Endodermal cell (in vitro differentiated cells): ENCODE measurements at regions not wholly inside any gene's neighbourhood (a gene's known extent, or its start where the extent isn't known, plus 50 kb on each side); places are given as distances from the start of the nearest gene placed in this dataset.
"Not testable (repeated sequence)": the region's sequence is repeated elsewhere in the genome, so short reads cannot be mapped to it uniquely, and the experiment has no call there.

Experiments used
- DNase-seq: peaks from one replicate; pipeline ENCODE4 v3.0.0-alpha.2; 2017
- H3K27ac ChIP-seq: 2 replicates; pipeline ENCODE4 v1.5.1; 2013; ENCODE audit warnings: mild to moderate bottlenecking, low read depth, low read length, moderate library complexity
- H3K27me3 ChIP-seq: 2 replicates; pipeline ENCODE4 v1.6.1; 2013; ENCODE audit warnings: mild to moderate bottlenecking, low read length, moderate library complexity; ENCODE audit not compliant: insufficient read depth, control insufficient read depth, poor library complexity, severe bottlenecking
- H3K36me3 ChIP-seq: 2 replicates; pipeline ENCODE4 v1.7.0; 2013; ENCODE audit warnings: mild to moderate bottlenecking, low read length, moderate library complexity; ENCODE audit not compliant: control insufficient read depth, insufficient read depth
- H3K4me1 ChIP-seq: one replicate; pipeline ENCODE4 v1.7.0; 2013; ENCODE audit warnings: low read length; ENCODE audit not compliant: control insufficient read depth, insufficient read depth
- H3K4me3 ChIP-seq: 2 replicates; pipeline ENCODE4 v1.5.1; 2013; ENCODE audit warnings: mild to moderate bottlenecking, low read length, moderate library complexity
- H3K9ac ChIP-seq: 2 replicates; pipeline ENCODE4 v1.6.1; 2013; ENCODE audit warnings: mild to moderate bottlenecking, low read length, moderate library complexity; ENCODE audit not compliant: poor library complexity, severe bottlenecking; ENCODE audit errors: extremely low read depth
- H3K9me3 ChIP-seq: 2 replicates; pipeline ENCODE4 v1.6.1; 2013; ENCODE audit warnings: mild to moderate bottlenecking, low read length, moderate library complexity; ENCODE audit not compliant: control insufficient read depth
- H3K27ac Mint-ChIP-seq: 2 replicates; pipeline ENCODE4 v1.8.0; 2020; ENCODE audit warnings: mixed read lengths
- H3K27me3 Mint-ChIP-seq: 2 replicates; pipeline ENCODE4 v1.8.0; 2021; ENCODE audit warnings: mild to moderate bottlenecking, mixed read lengths; ENCODE audit not compliant: insufficient read depth
- H3K36me3 Mint-ChIP-seq: 2 replicates; pipeline ENCODE4 v1.8.0; 2020; ENCODE audit warnings: low read depth, mixed read lengths
- H3K4me1 Mint-ChIP-seq: 2 replicates; pipeline ENCODE4 v1.8.0; 2020; ENCODE audit warnings: mixed read lengths
- H3K4me3 Mint-ChIP-seq: 2 replicates; pipeline ENCODE4 v1.8.0; 2020; ENCODE audit warnings: mild to moderate bottlenecking, moderate library complexity, mixed read lengths
- H3K9me3 Mint-ChIP-seq: 2 replicates; pipeline ENCODE4 v1.8.0; 2020; ENCODE audit warnings: mild to moderate bottlenecking, mixed read lengths
- WGBS, 2 experiments: methylation state at CpG; one replicate each; pipeline versions ENCODE4 v1.1.5 to v1.1.7; 2013; ENCODE audit warnings: missing lambda C conversion rate in 2 of 2, mixed read lengths in 1 of 2; ENCODE audit not compliant: insufficient coverage in 1 of 2, insufficient read length in 1 of 2; 5-methylcytosine and 5-hydroxymethylcytosine counted together
- TF ChIP-seq, protein P1 (sequence below): fragments of 200-600 bp; sonication (generic); conservative IDR thresholded peaks from 2 replicates; pipeline ENCODE4 v1.5.0; 2021; ENCODE audit warnings: antibody characterized with exemption, mild to moderate bottlenecking

- no peaks in the 10 kb centered on the region for H3K4me1 Mint-ChIP-seq
- TF ChIP-seq, protein P1, sequence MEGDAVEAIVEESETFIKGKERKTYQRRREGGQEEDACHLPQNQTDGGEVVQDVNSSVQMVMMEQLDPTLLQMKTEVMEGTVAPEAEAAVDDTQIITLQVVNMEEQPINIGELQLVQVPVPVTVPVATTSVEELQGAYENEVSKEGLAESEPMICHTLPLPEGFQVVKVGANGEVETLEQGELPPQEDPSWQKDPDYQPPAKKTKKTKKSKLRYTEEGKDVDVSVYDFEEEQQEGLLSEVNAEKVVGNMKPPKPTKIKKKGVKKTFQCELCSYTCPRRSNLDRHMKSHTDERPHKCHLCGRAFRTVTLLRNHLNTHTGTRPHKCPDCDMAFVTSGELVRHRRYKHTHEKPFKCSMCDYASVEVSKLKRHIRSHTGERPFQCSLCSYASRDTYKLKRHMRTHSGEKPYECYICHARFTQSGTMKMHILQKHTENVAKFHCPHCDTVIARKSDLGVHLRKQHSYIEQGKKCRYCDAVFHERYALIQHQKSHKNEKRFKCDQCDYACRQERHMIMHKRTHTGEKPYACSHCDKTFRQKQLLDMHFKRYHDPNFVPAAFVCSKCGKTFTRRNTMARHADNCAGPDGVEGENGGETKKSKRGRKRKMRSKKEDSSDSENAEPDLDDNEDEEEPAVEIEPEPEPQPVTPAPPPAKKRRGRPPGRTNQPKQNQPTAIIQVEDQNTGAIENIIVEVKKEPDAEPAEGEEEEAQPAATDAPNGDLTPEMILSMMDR, result no peak
- Histone ChIP-seq H3K4me1 (no peaks in the 10 kb centered on the region), H3K9ac (no peak overlapping the region), H3K36me3 (no peaks in the 10 kb centered on the region), H3K27me3 (no peaks in the 10 kb centered on the region), H3K9me3 (no peaks in the 10 kb centered on the region), H3K27ac (no peak overlapping the region), H3K4me3 (no peak overlapping the region)
- peaks cover 38% of the 10 kb centered on the region for H3K9me3 Mint-ChIP-seq
- H3K4me3 Mint-ChIP-seq, result no peak overlapping the region
- 82% methylated on average over 9 of the region's 9 CpGs; no CpG with 5 or more reads in 1 of the 2 experiments for WGBS, 2 experiments
- no peak for DNase-seq
- H3K36me3 Mint-ChIP-seq, result no peaks in the 10 kb centered on the region
- no peak overlapping the region for H3K27ac Mint-ChIP-seq
- H3K27me3 Mint-ChIP-seq, result no peaks in the 10 kb centered on the region
Measured at GRCh38 chrX:83588409-83588808, 80.3 kb downstream of the POU3F4 start.

GRCh38 chrX:83593634-83594294 is 85.7 kb downstream of the POU3F4 start:
- Mint-ChIP-seq H3K4me3 (peak overlapping the region; percentile 44), H3K36me3 (no peaks in the 10 kb centered on the region), H3K4me1 (peaks cover 6% of the 10 kb centered on the region), H3K27me3 (no peaks in the 10 kb centered on the region), H3K27ac (no peak overlapping the region), H3K9me3 (peaks cover 22% of the 10 kb centered on the region)
- Histone ChIP-seq H3K9ac (no peak overlapping the region), H3K27me3 (no peaks in the 10 kb centered on the region), H3K4me1 (no peaks in the 10 kb centered on the region), H3K4me3 (no peak overlapping the region), H3K36me3 (no peaks in the 10 kb centered on the region), H3K27ac (no peak overlapping the region), H3K9me3 (no peaks in the 10 kb centered on the region)
- 77 to 81% methylated on average over 7 to 14 of the region's 14 CpGs for WGBS, 2 experiments
- DNase-seq, result peak; percentile 53
- TF ChIP-seq, protein P1, result no peak

GRCh38 chrX:83630662-83631061 is 122.6 kb downstream of the POU3F4 start:
- H3K4me1 Mint-ChIP-seq, result no peaks in the 10 kb centered on the region
- H3K4me3 Mint-ChIP-seq, result no peak overlapping the region
- Histone ChIP-seq H3K9me3 (no peaks in the 10 kb centered on the region), H3K27ac (no peak overlapping the region), H3K4me3 (no peak overlapping the region), H3K9ac (no peak overlapping the region), H3K27me3 (no peaks in the 10 kb centered on the region), H3K36me3 (no peaks in the 10 kb centered on the region), H3K4me1 (no peaks in the 10 kb centered on the region)
- no peak overlapping the region for H3K27ac Mint-ChIP-seq
- DNase-seq, result no peak
- 91% methylated on average over 6 of the region's 6 CpGs; no CpG with 5 or more reads in 1 of the 2 experiments for WGBS, 2 experiments
- TF ChIP-seq, protein P1, result no peak
- H3K9me3 Mint-ChIP-seq, result peaks cover 55% of the 10 kb centered on the region
- H3K36me3 Mint-ChIP-seq, result no peaks in the 10 kb centered on the region
- no peaks in the 10 kb centered on the region for H3K27me3 Mint-ChIP-seq

DNA sequence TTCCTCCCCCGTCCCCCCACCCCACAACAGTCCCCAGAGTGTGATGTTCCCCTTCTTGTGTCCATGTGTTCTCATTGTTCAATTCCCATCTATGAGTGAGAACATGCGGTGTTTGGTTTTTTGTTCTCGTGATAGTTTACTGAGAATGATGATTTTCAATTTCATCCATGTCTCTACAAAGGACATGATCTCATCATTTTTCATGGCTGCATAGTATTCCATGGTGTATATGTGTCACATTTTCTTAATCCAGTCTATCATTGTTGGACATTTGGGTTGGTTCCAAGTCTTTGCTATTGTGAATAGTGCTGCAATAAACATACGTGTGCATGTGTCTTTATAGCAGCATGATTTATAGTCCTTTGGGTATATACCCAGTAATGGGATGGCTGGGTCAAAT is 141.6 kb downstream of the POU3F4 start:
- not testable (repeated sequence) for H3K27ac ChIP-seq, H3K4me3 Mint-ChIP-seq, H3K9me3 ChIP-seq, H3K4me1 Mint-ChIP-seq, H3K4me1 ChIP-seq, H3K27ac Mint-ChIP-seq, H3K27me3 ChIP-seq, H3K36me3 Mint-ChIP-seq, H3K4me3 ChIP-seq, H3K27me3 Mint-ChIP-seq, DNase-seq, H3K9ac ChIP-seq, H3K36me3 ChIP-seq
- H3K9me3 Mint-ChIP-seq, result peaks cover 69% of the 10 kb centered on the region
- WGBS, 2 experiments, result 80% methylated on average over 1 of the region's 4 CpGs; no CpG with 5 or more reads in 1 of the 2 experiments
